Nephron progenitor cell (in vitro differentiated cells): ENCODE measurements at regions not wholly inside any gene's neighbourhood (a gene's known extent, or its start where the extent isn't known, plus 50 kb on each side); places are given as distances from the start of the nearest gene placed in this dataset.

ENCODE experiments used
- DNase-seq: peaks from one replicate; pipeline ENCODE4 v3.0.0; 2021
- H3K27ac Mint-ChIP-seq: 2 replicates; pipeline ENCODE4 v1.8.0; 2021; ENCODE audit warnings: mild to moderate bottlenecking, moderate library complexity, mixed read lengths
- H3K27me3 Mint-ChIP-seq: 2 replicates; pipeline ENCODE4 v1.8.0; 2021; ENCODE audit warnings: mild to moderate bottlenecking, low read depth, mixed read lengths; ENCODE audit not compliant: poor library complexity
- H3K36me3 Mint-ChIP-seq: 2 replicates; pipeline ENCODE4 v1.8.0; 2021; ENCODE audit warnings: low read depth, mixed read lengths
- H3K4me1 Mint-ChIP-seq: 2 replicates; pipeline ENCODE4 v1.8.0; 2021; ENCODE audit warnings: mixed read lengths
- H3K4me3 Mint-ChIP-seq: 2 replicates; pipeline ENCODE4 v1.8.0; 2021; ENCODE audit warnings: mild to moderate bottlenecking, moderate library complexity, mixed read lengths
- H3K9me3 Mint-ChIP-seq: 2 replicates; pipeline ENCODE4 v1.8.0; 2021; ENCODE audit warnings: mild to moderate bottlenecking, moderate library complexity, mixed read lengths
- CTCF ChIP-seq: fragments of 200-600 bp; sonication (generic); IDR thresholded peaks from 2 replicates; pipeline ENCODE4 v1.5.0; 2021; ENCODE audit warnings: antibody characterized with exemption

GRCh38 chr6:164396071-164397047 lies 913.0 kb downstream of the C6orf118 start:
- no peak overlapping the region for H3K27ac Mint-ChIP-seq
- H3K27me3 Mint-ChIP-seq = no peaks in the 10 kb centered on the region
- H3K4me3 Mint-ChIP-seq = no peak overlapping the region
- TF ChIP-seq CTCF = no peak
- no peaks in the 10 kb centered on the region for H3K36me3 Mint-ChIP-seq
- H3K4me1 Mint-ChIP-seq = no peaks in the 10 kb centered on the region
- no peaks in the 10 kb centered on the region for H3K9me3 Mint-ChIP-seq
- DNase-seq = no peak

DNA sequence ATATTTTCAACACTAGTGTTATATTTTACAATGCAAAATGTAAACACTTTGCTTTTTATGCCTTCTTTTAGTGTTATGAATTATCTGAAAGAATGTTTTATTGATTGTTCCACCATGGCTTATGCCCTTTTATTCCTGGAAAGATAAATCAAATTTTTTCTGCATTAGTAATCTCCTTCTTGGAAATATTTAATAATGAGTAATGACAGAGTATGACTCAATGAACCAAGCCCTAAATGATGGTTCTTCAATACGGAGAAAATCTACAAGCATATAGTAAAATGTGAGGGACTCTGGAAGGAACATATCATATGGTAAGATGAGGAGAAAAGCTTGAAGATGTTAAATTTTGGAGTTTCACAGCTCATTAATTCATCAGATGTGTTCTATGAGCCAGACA lies 929.6 kb downstream of the C6orf118 start:
- H3K36me3 Mint-ChIP-seq = no peaks in the 10 kb centered on the region
- H3K27ac Mint-ChIP-seq = no peak overlapping the region
- peaks cover 6% of the 10 kb centered on the region for H3K4me1 Mint-ChIP-seq
- H3K4me3 Mint-ChIP-seq = no peak overlapping the region
- DNase-seq = no peak
- no peaks in the 10 kb centered on the region for H3K27me3 Mint-ChIP-seq
- peaks cover 13% of the 10 kb centered on the region for H3K9me3 Mint-ChIP-seq
- TF ChIP-seq CTCF = no peak

DNA sequence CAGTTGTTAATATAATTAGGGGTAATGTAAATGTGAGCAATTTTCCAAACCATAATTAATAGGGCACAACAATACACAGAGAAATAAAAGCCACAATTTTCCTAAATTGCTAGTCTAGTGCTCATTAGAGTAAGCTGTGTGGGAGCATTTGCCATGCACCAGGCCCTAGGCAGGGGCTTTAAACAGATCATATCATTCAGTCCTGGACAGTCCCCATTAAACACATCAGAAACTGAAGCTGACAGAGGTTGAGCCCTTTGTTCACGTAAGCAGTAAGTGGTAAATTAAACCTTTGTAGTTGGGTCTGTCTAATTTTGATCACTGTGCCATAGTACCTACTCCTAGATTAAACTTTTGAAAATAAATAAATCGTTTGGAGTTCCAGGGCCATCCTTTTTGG lies 931.1 kb downstream of the C6orf118 start:
- H3K27ac Mint-ChIP-seq = no peak overlapping the region
- H3K27me3 Mint-ChIP-seq = no peaks in the 10 kb centered on the region

GRCh38 chr6:164377348-164377918 lies 932.0 kb downstream of the C6orf118 start:
- Mint-ChIP-seq H3K27ac (no peak overlapping the region), H3K9me3 (peaks cover 13% of the 10 kb centered on the region), H3K4me3 (no peak overlapping the region), H3K36me3 (no peaks in the 10 kb centered on the region), H3K4me1 (peaks cover 6% of the 10 kb centered on the region), H3K27me3 (no peaks in the 10 kb centered on the region)
- TF ChIP-seq CTCF = no peak
- no peak for DNase-seq

More for the DNA sequence above, 931.1 kb downstream of the C6orf118 start:
- H3K9me3 Mint-ChIP-seq = peaks cover 13% of the 10 kb centered on the region
- no peak for DNase-seq
- peaks cover 6% of the 10 kb centered on the region for H3K4me1 Mint-ChIP-seq
- H3K4me3 Mint-ChIP-seq = no peak overlapping the region
- no peak for TF ChIP-seq CTCF
- H3K36me3 Mint-ChIP-seq = no peaks in the 10 kb centered on the region

DNA sequence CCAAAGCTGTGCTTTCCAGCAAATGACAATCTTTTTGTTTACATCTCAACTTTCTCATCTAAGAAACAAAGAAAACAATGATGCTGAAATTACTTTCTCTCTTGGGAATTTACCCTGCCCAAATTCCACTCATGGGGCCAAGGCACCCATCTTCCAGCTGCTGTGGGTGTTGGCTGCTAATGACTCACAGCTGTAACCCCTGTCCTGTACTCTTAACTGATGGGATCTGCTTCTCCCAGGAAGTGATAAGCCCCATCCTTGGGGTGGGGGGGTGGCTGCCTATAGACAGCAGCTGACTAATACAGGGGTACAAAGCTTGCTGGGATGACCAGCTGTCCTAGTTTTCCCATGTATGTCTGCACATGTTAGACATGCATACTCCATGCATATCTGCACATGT lies 938.6 kb downstream of the C6orf118 start:
- H3K4me3 Mint-ChIP-seq = no peak overlapping the region
- H3K27ac Mint-ChIP-seq = no peak overlapping the region
- H3K36me3 Mint-ChIP-seq = no peaks in the 10 kb centered on the region
- H3K9me3 Mint-ChIP-seq = no peaks in the 10 kb centered on the region
- no peaks in the 10 kb centered on the region for H3K4me1 Mint-ChIP-seq
- H3K27me3 Mint-ChIP-seq = no peaks in the 10 kb centered on the region
- DNase-seq = no peak
- no peak for TF ChIP-seq CTCF
